Mesodermal cell (in vitro differentiated cells): ENCODE measurements at regions not wholly inside any gene's neighbourhood (a gene's known extent, or its start where the extent isn't known, plus 50 kb on each side); places are given as distances from the start of the nearest gene placed in this dataset.

Experiments
- H3K27ac ChIP-seq: 2 replicates; pipeline ENCODE4 v1.7.0; 2013; ENCODE audit warnings: mild to moderate bottlenecking, low read depth, low read length, moderate library complexity; ENCODE audit not compliant: severe bottlenecking
- H3K36me3 ChIP-seq: 2 replicates; pipeline ENCODE4 v1.7.1; 2013; ENCODE audit warnings: mild to moderate bottlenecking, low read length, moderate library complexity; ENCODE audit not compliant: control insufficient read depth, insufficient read depth
- H3K4me1 ChIP-seq: one replicate; pipeline ENCODE4 v1.7.1; 2013; ENCODE audit warnings: mild to moderate bottlenecking, low read length; ENCODE audit not compliant: insufficient read depth, control insufficient read depth, poor library complexity, severe bottlenecking
- H3K4me3 ChIP-seq: 2 replicates; pipeline ENCODE4 v1.7.0; 2013; ENCODE audit warnings: low read length, control low read depth, mild to moderate bottlenecking; ENCODE audit not compliant: insufficient read depth, poor library complexity, severe bottlenecking; ENCODE audit errors: extremely low read depth
- H3K9me3 ChIP-seq: 2 replicates; pipeline ENCODE4 v1.7.1; 2013; ENCODE audit warnings: mild to moderate bottlenecking, low read length, moderate library complexity; ENCODE audit not compliant: control insufficient read depth
- WGBS, 2 experiments: methylation state at CpG; one replicate each; pipeline ENCODE4 v1.1.5; 2013; ENCODE audit warnings: missing lambda C conversion rate in 2 of 2; ENCODE audit not compliant: insufficient coverage in 2 of 2; 5-methylcytosine and 5-hydroxymethylcytosine counted together

DNA sequence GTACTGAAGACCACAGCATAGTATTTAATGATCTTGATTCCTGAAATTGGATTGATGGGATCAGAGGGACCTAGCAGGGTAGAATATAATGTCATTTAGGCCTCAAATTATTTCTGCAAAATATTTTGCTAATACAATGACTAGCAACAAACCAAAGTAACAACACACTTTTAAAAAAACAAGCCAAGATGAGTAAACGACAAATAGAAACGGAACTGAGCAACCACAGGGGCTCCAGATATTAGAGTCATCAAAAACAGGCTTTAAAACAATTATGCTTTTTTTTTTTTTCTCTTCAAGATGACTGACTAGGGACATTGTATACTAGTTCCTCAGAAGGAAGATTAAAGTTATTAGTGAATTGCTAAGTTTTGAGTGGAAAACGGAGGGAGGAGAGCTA is 447.1 kb upstream of the MMADHC start:
- no peaks in the 10 kb centered on the region for H3K9me3 ChIP-seq
- H3K4me1 ChIP-seq = no peaks in the 10 kb centered on the region
- no peaks in the 10 kb centered on the region for H3K36me3 ChIP-seq
- no peak overlapping the region for H3K27ac ChIP-seq
- 80 to 100% methylated on average over 3 of the region's 3 CpGs for WGBS, 2 experiments
- H3K4me3 ChIP-seq = no peak overlapping the region

DNA sequence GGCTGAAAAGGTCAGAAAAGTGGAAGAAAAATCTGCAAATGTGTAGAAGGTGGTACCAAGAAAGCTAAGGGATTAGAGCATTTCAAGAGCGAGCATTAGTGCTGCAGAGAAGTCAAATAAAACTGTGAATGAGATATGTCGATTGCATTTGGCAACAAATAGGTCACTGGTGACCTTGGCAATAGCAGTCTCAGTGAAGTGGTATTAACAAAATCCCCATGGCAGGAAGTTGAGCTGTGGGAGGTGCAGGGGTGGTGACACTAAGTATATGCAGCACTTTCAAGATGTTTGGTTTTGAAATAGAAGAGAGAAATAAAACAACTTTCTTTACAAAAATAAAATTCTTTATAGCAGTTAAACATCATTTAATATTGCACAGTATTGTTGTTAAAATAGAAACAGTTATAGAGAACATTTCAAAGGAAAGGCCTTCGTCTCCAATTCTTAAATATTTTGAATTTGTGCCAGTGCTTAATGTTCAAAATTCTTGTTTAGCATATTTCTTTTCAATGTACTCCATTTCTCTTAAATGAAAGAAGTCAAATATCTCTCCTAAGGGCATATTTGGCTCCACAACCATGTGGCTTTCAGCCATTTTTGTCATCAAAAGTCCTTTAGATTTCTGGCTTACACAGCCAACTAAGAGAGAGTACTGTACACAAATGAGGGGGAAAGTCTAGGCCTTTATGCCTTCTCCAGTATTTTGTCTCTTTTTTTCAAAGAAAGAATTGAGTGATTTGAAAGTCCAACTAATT is 443.0 kb upstream of the MMADHC start:
- Histone ChIP-seq H3K4me1 (peaks cover 4% of the 10 kb centered on the region), H3K9me3 (no peaks in the 10 kb centered on the region), H3K36me3 (no peaks in the 10 kb centered on the region), H3K4me3 (no peak overlapping the region), H3K27ac (no peak overlapping the region)
- 83 to 89% methylated on average over 2 of the region's 3 CpGs for WGBS, 2 experiments

DNA sequence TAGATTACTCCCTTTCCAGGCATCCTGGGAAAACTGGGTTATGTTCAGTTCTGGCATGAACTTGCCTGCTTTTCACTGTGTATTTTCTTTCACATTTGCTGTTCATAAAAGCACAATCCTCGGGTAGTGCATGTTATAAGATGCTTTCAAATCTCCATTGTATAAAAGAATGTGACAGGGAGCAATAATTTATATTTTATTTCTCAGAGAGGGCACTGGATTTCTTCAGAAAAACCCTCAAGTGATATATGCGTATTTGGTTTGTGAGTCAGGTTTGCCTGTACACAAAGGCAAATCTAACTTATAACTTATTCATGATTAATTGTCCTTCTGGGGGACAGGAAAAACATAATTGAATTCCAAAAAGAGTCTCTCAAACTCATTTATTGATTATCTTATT is 440.7 kb upstream of the MMADHC start:
- Histone ChIP-seq H3K36me3 (no peaks in the 10 kb centered on the region), H3K4me3 (no peak overlapping the region), H3K9me3 (no peaks in the 10 kb centered on the region), H3K27ac (no peak overlapping the region), H3K4me1 (peaks cover 4% of the 10 kb centered on the region)
- WGBS, 2 experiments = no CpG with 5 or more reads among the region's 2 CpGs

DNA sequence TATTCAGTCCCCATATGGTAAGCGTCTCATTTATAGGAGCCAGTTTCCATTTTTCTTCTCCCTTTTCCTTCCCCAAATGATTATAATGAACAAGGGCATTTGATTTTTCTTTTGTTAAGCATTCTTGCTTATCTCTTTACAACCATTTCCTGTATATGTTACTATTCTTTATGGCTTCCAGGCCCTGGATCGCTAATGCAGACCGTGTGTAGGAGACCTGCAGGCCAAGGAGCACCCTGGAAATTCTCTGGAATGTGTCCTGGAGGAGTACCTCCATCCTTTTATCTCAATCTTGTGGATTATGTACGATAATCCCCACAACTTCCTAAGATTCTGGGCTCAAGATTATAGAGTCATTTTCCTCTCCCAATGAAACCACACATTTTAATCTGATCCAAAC is 439.6 kb upstream of the MMADHC start:
- Histone ChIP-seq H3K9me3 (no peaks in the 10 kb centered on the region), H3K4me3 (no peak overlapping the region), H3K27ac (peak overlapping the region; percentile 23), H3K36me3 (no peaks in the 10 kb centered on the region), H3K4me1 (peaks cover 4% of the 10 kb centered on the region)
- WGBS, 2 experiments = 100% methylated on average over 2 of the region's 4 CpGs; no CpG with 5 or more reads in 1 of the 2 experiments

DNA sequence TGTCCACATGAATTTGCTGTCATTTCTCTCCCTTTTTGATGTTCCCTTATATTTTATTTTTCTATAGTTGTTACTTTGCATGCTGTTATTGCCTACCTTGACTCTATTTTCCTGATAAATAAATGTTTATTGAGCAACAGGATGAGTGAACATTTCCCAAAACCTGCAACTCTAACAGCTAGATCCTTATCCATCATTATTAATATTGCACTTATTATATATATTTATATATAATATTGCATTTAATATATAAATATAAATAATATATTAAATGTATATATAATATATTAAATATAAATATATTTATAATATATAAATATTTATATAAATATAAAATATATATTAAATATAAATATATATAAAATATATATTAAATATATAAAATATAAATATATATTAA is 436.1 kb upstream of the MMADHC start:
- H3K4me3 ChIP-seq = no peak overlapping the region
- no peak overlapping the region for H3K27ac ChIP-seq
- no peaks in the 10 kb centered on the region for H3K36me3 ChIP-seq
- peaks cover 4% of the 10 kb centered on the region for H3K4me1 ChIP-seq
- no peaks in the 10 kb centered on the region for H3K9me3 ChIP-seq

DNA sequence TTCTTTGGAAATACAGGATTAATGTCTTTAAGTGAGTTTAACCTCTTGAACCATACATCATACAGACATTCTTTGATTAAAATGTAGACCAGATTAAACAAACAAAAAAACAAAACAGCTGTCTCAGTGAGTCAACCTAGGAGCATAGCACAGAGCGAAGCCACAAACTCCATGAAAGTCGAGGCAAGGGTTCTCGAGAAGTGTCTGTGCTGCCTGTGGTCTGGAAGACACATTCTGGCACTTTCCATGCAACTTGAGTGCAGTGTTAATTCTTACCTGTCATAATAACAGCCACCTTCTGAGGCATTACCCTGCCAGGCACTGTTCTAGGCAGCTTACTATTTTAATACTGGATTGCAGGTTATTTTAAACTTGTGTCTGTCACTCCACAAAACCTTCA is 435.5 kb upstream of the MMADHC start:
- H3K36me3 ChIP-seq = no peaks in the 10 kb centered on the region
- H3K9me3 ChIP-seq = no peaks in the 10 kb centered on the region
- no peak overlapping the region for H3K27ac ChIP-seq
- WGBS, 2 experiments = 94 to 96% methylated on average over 3 of the region's 3 CpGs
- peaks cover 4% of the 10 kb centered on the region for H3K4me1 ChIP-seq
- H3K4me3 ChIP-seq = no peak overlapping the region

DNA sequence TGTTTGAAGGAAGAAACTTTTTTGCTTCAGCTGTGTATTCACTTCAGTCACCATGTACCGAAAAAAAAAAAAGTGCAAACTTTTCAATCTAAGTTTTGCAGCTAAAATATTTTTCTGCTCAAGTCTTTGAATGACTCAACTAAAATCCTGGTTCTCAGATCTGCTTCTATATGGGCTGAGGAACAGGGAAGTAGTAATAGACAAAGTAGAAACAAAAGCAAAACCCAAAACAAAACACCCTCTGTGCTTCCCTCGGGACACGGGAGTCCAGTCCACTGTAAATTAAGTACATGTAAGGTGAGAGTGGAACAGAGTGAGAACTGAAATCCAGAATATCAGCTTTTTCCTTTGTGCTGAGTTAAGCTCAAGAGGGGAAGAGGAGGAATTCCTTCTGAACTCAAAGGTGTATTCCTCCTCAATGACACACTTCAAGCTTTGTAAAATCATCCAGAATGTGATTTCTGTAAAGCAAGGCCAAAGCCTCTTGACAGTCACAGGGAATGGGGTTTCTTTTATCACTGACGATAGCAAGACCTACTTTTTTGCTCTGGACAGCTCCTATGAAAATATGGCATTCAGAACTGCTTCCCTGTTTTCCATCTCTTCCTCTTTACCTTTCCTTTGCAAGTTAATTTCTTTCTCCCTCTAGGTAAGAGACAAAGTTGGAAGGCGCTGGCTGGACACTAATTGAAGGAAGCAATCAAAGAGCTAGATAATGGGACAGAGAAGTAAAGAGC is 433.5 kb upstream of the MMADHC start:
- Histone ChIP-seq H3K36me3 (no peaks in the 10 kb centered on the region), H3K4me1 (no peaks in the 10 kb centered on the region), H3K4me3 (no peak overlapping the region), H3K9me3 (no peaks in the 10 kb centered on the region), H3K27ac (no peak overlapping the region)
- WGBS, 2 experiments = 100% methylated on average over 2 of the region's 5 CpGs; no CpG with 5 or more reads in 1 of the 2 experiments

DNA sequence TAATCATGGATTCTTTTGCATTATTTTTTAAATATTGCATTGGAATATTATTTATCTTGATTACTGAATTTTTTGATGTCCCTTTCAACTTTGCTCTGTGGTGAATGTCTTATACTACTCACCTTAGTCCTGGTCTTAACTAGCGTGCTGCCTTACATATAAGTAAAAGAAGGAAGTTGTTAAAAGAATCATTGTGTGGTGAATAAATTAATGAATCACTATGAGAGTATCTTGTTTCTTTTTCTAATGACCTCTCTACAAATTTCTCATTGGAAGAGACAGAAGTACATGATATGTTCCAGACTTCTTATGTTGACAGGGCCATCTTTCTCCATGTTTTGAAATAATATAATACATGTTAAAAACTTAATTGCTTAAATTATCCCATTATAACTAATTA is 432.6 kb upstream of the MMADHC start:
- no peaks in the 10 kb centered on the region for H3K4me1 ChIP-seq
- no peaks in the 10 kb centered on the region for H3K9me3 ChIP-seq
- no peak overlapping the region for H3K27ac ChIP-seq
- no peaks in the 10 kb centered on the region for H3K36me3 ChIP-seq
- WGBS, 2 experiments = no CpG with 5 or more reads among the region's 1 CpG
- H3K4me3 ChIP-seq = no peak overlapping the region

DNA sequence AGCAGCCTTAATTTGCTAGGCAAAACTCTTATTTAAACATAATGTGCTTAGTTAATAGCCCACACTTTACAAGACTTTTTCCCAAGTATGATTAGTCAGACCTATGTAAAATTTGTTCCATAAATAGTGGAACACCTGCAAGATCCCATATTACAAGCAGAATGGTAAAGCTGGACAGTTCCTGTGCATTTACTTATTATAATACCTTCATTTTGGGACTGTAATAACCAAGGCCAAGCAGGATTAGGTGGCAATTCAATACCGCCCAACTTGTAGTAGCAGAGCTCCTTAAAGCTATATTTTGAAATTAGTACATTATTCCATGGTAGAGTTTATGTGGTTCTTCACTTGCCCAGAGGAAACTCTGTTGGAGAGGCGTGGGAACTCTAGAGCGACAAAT is 431.5 kb upstream of the MMADHC start:
- Histone ChIP-seq H3K9me3 (no peaks in the 10 kb centered on the region), H3K4me3 (no peak overlapping the region), H3K27ac (no peak overlapping the region), H3K4me1 (no peaks in the 10 kb centered on the region), H3K36me3 (no peaks in the 10 kb centered on the region)
- 100% methylated on average over 1 of the region's 3 CpGs for WGBS, 2 experiments

DNA sequence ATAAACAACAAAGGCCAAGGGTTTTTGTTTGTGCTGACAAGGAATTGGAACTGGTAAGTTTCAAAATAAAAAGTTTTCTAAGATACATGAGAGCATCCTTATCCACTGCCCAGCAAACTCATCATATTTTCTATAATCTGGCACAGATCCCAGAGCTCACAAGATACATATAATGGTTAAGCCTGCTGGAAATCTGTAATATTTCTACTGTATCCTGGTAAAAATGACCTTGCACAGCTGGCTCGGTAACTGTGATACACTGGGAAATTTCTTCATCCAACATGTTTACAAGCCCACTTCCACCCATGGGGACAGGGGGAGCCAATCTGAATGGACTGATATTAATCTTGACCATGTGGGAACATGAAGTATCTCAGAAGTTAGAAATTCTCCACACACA is 425.4 kb upstream of the MMADHC start:
- Histone ChIP-seq H3K4me1 (no peaks in the 10 kb centered on the region), H3K9me3 (no peaks in the 10 kb centered on the region), H3K36me3 (no peaks in the 10 kb centered on the region), H3K27ac (no peak overlapping the region), H3K4me3 (no peak overlapping the region)
- WGBS, 2 experiments = no CpG with 5 or more reads among the region's 1 CpG

DNA sequence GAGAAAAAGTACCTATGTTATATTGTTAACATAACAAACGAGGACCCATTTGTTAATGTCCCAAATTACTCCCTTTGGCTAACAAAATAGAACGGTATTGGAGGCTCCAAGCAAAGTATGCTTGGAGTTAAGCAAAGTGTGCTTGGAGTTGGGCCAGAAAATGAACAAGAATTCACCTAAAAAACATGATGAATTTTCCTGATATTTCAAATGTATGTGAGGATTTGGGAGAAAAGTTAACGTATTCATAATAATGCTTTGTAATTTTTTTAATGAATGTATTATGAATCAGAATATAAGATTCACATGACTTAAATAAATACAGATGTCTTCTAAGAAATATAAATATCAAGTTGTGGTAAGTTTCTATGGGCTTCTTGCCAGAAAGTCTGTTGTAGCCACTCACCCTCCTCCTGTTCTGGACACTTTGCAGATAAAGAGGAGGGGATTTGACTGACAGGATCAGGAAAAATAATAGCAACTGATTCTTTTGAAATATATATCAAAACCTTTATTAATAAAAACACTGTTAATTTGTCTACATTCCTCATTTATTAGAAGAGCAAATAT is 423.7 kb upstream of the MMADHC start:
- Histone ChIP-seq H3K4me1 (no peaks in the 10 kb centered on the region), H3K9me3 (no peaks in the 10 kb centered on the region), H3K36me3 (no peaks in the 10 kb centered on the region), H3K27ac (no peak overlapping the region), H3K4me3 (no peak overlapping the region)
- WGBS, 2 experiments = no CpG with 5 or more reads among the region's 3 CpGs
